GM19438 (cell line): ENCODE measurements at regions not wholly inside any gene's neighbourhood (a gene's known extent, or its start where the extent isn't known, plus 50 kb on each side); places are given as distances from the start of the nearest gene placed in this dataset.
"Not testable (repeated sequence)": the region's sequence is repeated elsewhere in the genome, so short reads cannot be mapped to it uniquely, and the experiment has no call there.

Experiments
- ATAC-seq: cut with Tn5 transposase; IDR thresholded peaks from one replicate; pipeline ENCODE4 v1.9.1; 2021; ENCODE audit warnings: low read depth; ENCODE audit not compliant: unreplicated experiment

DNA sequence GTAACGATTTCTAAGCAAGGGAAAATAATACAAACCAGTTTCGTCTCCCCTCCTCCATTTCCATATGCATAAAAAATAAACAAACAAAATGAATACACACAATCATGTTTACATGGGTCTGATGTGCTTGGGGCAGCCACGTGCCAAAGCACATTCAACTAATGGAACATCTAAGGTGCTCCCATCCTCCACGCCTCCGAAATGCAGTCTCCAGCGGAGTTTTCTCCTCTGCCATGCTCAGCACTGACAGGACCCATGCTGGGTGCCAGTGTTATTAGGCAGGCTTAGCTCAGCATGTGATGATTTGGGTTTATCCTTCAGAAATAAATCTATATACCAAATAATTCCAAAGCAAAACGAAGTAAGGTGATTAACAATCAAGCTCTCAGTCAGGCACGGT, 337.3 kb upstream of the ATP10A start:
- no peak for ATAC-seq

DNA sequence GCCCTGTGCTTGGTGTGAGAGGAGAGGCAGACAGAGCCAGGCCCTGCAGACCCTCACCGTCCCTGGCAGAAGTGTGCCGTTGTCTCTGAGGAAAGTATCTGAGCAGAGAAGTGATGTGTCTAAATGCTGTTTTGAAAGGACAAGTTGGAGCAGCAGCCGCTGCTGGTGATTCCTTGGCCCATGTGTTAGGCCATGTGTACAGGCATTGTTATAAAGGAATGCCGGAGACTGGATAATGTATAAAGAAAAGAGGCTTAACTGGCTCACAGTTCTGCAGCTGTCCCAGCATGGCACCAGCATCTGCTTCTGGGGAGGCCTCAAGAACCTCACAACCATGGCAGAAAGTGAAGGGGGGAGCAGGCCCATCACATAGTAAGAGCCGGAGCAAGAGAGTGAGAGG, 334.6 kb upstream of the ATP10A start:
- no peak for ATAC-seq

DNA sequence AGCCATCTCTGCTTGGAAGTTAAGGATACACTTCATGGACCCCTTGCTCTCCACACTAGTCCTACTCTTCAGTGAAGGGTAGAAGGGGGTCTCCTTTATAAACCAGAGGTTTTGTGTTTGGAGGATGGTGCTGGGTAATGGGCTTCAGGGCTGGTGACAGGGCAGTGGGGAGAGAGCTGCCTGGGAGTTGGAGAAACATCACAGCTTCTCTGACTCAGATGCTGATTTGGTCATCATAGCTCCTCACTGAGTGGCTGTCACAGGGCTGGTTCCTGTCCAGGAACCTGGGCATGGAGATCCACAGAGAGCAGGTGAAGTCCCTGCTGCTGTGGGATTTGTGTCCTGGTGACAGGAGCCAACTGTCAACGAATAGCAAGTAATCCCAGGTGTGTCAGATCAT, 333.9 kb upstream of the ATP10A start:
- no peak for ATAC-seq

DNA sequence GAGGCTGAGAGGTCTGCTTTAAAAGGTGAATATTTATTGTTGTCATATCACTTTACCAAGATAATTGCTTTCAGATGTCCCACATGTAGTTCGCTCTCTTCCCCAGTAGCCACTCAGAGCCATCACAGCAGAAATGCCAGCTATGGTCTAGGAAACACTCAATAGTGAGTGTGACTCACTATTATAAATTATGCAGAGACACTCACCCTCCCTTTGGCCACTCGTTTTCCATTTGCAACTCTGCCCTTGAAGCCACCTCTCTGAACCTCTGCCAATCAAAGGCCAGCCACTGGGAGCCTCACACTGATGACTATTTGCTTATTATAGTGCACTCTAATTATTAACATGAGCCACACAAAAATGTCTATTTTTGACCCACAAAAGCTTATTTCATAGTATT, 328.1 kb upstream of the ATP10A start:
- no peak for ATAC-seq

DNA sequence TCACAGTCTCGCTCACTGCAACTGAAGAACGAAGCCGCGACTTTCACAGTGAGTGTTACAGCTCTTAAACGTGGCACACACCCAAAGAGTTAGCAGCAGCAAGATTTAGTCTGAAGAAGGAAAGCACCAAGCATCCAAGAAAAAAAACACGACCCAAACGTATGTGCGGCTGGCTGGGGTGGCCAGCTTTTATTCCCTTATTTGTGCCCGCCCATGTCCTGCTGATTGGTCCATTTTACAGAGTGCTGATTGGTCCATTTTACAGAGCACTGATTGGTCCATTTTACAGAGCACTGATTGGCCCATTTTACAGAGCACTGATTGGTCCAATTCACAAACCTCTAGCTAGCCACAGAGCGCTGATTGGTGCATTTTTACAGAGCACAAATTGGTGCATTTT, 323.0 kb upstream of the ATP10A start:
- ATAC-seq = not testable (repeated sequence)

DNA sequence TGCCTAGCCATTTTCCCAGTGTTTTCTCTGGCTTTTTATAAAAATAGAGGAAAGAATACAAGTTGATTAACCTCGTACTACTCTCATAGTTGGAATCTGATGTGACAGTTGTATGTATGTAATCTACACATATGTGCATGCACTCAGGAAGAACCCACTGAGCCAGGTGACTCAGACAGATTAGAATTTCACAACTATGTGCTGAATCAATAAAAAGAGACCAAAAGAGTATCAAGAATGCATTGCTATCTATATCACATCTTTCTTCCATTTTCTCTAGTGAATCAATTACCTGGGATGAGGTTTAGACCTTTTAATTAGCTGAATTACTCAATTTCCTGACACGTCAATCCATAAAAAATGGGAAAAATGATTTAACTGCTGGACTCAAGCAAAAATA, 319.3 kb upstream of the ATP10A start:
- no peak for ATAC-seq

DNA sequence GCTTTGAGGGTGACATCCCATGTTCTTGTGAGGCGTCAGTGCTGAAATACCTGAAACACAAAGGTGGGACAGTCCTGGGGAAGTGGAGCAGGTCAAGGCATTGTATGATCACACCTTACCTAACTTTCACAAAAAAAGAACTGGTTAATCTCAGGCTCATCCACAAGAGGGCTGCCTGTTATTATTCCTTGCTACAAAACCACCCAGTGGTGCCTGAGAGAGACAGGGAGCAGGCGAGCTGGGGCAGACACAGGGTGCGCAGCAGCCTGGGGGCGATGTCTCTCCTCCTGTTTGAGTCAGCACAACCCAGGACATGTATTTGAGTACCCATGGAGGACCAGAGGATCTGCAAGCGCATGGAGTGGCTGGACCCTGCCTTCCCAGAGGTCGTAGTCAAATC, 316.8 kb upstream of the ATP10A start:
- ATAC-seq = no peak

DNA sequence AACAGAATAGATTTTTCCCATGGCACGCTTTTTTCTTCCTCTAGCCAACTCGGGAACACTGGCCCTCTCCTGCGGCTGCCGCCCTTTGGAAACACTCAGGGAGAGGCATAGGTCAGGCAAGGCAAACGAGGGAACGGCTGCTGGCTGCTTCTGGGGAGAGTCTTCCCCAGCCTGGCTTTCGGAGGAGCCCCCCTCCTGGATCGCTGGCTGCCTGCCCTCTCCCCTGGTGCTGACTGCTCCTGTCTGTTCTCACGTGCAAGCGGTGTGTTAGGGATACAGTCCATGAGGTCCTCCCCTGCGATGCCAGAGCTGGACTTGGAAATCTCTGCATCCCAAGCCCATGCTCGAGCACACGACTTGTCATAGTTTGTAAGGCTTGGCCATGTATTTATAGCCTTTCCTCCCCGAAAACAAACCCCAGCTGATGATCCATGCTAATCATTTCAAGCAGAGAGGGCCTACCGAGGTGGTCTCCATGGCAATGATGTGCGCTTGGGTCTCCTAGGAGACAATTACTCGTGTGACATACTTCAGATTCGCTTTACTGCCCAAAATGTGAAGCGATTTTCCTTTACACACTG, 315.6 kb upstream of the ATP10A start:
- no peak for ATAC-seq

DNA sequence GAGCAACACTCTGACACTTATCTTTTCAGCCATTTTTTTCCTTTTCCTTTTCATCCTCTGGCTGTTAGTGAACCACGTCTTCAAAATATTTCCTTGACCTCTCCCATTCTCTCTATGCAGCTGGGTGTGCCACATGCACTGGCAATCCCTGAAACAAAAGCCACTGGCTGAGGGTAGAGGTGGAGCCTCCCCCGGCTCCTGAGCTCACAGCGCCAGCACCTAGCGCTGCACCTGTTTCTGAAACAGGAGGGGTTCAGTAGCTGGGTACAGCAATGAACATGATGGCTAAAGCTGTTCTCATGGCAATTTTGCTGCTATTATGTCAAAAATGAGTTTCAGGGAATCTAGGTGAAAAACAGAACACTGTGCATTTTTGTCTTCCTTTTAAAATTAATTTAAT, 314.7 kb upstream of the ATP10A start:
- no peak for ATAC-seq

DNA sequence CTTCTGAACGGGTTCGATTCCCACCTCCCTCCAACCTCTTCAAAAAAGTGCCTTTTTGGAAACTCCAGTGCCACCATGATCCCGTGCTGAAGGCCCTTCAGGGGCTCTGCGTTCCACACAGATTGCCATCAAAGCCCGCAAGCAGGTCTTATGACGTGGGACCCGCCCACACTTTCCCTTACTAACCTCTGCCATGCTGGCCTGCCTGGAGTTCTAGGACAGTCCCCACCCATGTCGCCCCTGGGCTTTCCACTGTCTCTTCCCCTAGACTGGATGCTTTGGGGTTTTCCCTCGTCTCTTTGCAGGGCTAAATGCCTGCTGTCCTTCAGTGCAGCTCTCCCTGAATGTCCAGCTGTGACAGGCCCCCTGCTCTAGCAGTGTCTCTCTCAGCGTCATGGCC, 313.7 kb upstream of the ATP10A start:
- no peak for ATAC-seq

DNA sequence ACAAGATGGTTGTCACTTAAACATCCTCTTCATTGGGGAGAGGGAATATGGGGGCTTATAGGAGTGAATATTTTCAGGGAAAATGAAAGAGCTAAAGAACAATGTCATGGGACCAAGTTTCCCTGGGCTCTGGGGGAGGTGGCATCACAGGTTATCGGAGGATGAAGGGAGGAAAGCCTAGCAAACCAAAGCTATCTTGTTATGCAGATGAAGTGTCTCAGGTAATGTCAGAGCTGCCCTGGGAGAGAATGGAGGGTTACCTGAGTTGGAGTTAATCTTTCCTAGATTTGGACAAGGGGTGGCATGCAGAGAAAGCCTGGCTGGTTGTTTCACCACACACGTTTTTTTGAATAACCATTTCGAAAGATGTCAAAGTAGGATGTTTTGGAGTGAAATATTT, 308.1 kb upstream of the ATP10A start:
- no peak for ATAC-seq

DNA sequence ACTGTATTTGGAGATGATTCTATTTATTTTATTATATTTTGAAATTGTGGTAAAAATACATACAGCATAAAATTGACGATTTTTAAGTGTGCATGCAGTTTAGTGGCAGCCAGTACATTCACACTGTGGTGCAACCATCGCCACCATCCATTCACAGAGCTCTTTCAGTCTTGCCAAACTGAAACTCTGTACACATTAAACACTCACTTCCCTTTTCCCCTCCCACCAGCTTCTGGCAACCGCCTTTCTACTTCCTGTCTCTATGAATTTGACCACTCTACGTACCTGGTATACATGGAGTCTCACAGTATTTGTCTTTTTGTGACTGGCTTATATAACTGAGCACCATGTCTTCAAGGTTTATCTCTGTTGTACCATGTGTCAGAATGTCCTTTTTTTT, 303.3 kb upstream of the ATP10A start:
- ATAC-seq = no peak

DNA sequence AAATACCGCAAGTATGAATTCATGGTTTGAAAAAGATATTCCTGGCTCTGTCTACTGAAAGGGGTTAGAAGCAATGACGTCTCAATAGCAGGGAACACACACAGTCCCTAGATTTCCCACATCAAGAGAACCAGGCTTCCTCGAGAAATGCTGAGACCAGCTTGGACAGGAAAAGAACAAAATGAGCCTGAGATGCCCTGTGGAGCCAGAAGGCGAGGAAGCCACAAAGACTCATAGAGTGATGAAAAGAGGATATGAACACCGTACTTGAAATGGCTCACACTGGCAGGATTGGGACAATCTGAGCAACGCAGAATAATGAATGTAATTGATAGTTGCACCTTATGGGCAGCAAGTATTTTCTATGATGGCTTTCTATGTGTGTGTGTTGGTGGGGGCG, 302.4 kb upstream of the ATP10A start:
- ATAC-seq = no peak

DNA sequence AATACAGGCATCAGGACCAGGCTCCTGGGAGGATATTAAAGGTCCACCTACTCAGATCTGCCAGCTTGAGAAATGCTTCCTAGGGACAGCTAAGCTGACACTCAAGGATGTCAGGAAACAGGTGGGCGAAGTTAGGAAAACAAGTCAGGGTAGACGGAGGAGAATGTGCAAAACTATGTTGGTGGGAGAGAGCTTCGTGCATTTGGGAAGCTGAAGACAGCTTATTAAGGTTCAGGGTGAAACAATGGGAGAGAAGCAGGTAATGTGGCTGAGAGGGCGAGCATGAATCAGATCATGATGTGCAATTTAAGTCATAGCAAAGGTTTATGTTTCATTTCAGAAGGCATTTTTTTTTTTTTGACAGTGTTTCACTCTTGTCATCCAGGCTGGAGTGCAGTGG, 297.2 kb upstream of the ATP10A start:
- ATAC-seq = no peak

DNA sequence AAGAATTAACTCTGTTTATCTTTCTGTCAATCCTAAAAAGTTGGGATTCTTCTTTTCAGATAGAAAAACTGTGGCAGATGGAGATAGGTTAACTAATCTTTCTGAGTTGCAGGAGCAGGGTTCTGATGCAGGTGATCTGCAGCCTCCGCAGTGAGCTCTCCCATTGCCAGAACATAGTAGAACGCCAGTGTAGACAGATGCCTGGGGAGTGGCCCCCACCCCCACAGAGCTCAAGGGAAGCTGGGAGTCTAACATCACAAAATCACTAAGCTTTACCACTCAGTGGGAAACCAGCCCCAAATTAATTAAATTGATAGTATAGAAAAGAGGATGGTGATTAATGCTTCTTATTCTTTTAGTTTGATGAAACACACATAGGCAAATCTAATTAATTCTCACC, 295.0 kb upstream of the ATP10A start:
- ATAC-seq = no peak

DNA sequence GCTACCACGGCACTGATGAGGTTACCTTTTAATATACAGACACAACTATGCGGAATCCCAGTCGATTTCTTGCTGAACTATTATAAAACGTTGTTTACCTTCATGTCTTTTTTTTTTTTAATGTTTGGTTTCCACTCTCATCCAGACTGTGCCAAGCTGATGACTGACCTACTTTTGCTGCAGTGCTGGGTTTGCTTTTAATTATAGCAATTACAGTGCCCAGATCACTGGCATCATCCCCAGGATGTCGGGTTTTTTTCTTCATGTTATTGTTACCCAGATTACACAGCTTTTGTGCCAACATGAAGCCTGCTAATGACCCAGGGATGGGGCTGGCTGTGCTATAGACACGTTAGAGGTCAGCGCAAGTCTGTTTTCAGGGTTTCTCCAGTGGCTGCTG, 294.0 kb upstream of the ATP10A start:
- ATAC-seq = no peak

DNA sequence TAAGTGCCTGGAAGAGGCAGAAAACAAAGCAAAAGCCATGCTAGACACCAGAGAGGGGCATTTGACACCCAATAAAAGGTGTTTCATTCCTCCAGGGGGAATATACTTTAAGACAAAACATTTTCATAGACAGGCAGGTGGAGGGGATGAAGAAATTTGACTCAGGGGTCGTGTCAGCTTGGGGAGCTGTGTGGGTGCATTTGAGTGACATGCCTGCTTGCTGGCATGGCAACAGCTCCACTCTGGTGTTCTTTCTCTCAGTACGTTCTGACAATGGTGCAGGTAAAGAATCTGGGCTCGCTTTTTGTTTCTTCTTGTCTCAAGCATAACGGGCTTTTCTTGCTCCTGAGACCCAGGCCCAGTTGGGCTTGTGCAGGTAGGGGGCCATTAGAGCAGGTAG, 292.9 kb upstream of the ATP10A start:
- no peak for ATAC-seq

DNA sequence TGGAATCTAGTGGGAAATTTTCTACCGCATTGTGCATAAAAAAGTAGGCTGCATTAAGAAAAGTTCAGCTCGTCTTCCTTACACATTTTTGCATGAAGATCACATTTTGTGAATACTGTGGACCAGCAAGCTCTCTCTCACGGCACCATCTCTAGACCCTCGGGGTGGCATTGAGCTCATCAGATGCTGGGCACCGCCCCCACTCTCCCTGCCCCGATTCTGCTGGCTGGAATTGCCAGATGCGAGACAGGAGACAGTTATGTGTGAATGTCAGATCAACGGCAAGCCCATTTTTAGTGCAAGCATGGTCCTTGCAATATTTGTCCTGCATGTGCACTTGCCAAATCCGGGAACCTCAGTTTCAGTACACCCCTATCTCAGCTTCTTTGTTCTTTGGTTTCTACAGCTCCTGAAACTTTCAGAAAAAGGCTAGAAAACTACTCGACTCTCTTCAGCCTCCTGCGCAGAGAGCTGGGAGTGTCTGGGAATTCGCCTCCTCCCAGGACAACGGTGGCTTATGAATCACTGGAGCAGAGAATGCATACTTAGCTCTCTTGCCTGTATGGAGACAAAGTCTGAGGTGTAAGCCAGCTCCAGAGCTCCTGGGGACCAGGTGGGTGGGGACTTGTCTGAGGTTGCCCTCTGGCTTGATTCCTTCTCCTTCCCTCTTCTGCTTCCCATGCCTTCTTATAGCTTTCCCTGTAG, 285.2 kb upstream of the ATP10A start:
- ATAC-seq = no peak

DNA sequence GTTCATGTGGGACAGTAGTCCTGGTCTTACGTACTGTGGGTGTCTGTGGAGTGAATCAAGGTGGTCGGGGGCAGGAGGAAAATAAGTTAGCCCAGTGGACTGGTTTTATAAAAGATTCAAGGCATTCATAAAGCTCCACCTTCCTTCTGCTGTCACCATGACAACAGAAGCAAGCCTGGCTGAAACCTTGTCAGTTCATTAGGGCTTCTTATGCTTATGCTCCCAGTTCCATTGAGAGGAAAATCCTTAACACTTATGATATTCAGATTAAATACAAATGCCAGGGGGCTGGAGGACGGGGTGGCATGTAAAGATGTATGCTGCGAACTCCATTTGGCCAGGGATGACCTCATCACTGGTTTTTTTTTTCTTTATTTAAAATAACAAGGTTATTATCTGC, 283.1 kb upstream of the ATP10A start:
- no peak for ATAC-seq

DNA sequence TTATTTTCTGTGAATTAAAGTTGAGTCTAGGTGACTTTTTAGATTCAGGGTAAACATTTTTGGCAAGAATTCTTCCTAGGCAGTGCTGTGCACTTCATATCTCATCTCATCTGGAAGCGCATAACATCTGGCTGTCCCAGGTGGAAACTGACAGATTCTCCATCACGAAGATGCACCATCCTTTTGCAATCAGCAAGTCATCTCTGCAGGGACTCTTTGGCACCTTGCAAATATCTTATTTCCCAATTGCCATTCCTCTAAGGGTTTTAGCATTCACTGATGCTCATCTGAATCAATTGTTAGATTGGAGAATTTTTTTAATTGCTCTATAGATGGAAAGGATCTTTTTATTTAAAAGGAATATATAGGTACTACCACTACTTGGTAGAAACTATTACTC, 282.7 kb upstream of the ATP10A start:
- no peak for ATAC-seq

DNA sequence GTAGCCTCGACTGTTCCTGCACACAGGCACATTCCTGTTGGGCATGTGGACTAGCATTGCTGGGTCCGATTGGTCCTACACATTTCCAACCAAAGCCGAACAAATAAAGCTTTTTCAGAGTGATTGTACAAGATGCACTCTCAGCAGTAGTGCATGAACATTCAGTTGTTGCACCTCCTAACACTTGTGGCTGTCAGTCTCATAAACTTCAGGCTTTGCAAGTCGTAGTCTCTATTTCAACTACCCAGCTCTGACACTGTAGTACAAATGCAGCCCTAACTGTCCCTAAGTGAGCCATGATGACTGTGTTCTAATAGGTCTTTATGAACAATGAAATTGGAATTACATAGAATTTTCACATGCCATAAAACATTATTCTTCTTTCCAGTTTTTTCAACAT, 281.7 kb upstream of the ATP10A start:
- ATAC-seq = no peak

DNA sequence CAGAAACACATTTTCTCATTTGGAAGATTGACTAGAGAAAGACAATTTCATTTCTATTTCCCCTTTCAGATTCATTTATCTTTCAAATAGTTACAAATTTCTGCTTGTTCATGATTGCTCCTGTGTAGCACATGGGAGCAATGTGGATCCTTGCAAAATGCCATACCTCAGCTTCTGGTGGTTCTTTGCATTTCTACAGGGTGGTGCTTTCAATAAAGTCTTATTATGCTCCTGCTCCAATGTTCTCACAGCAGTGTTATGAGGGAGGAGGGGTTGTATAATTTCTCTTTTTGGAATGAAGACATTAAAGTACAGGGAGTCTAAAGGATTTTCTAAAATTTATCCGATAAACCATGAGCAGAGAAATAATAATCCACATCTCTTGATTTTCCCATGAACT, 280.1 kb upstream of the ATP10A start:
- no peak for ATAC-seq

DNA sequence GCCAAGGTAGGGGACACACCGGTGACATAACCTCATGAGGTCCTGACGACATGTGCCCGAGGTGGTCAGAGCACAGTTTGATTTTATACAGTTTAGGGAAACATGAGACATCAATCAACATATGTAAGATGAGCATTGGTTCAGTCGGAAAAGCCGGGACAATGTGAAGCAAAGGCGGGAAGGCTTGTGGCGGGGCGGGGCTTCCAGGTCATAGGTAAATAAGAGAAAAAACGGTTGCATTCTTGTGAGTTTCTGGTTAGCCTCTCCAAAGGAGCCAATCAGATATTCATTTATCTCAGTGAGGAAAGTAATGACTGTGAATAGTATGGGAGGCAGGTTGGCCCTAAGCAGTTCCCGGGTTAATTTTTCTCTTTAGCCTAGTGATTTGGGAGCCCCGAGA, 271.7 kb upstream of the ATP10A start:
- no peak for ATAC-seq
